ENCODE measurements at regions not wholly inside any gene's neighbourhood (a gene's known extent, or its start where the extent isn't known, plus 50 kb on each side); places are given as distances from the start of the nearest gene placed in this dataset.

GRCh38 chr15:87228460-87228859 is 1028.1 kb downstream of the NTRK3 start:
- DNase-seq (ENCODE audit: low read depth), result no peak

GRCh38 chr15:87227846-87228245 is 1028.7 kb downstream of the NTRK3 start:
- no peak for DNase-seq (ENCODE audit: low read depth)

GRCh38 chr15:87225436-87225835 is 1031.1 kb downstream of the NTRK3 start:
- DNase-seq (ENCODE audit: low read depth), result no peak

- no peak for DNase-seq (ENCODE audit: low read depth)
Measured at GRCh38 chr15:87224404-87224803, 1032.1 kb downstream of the NTRK3 start.

DNA sequence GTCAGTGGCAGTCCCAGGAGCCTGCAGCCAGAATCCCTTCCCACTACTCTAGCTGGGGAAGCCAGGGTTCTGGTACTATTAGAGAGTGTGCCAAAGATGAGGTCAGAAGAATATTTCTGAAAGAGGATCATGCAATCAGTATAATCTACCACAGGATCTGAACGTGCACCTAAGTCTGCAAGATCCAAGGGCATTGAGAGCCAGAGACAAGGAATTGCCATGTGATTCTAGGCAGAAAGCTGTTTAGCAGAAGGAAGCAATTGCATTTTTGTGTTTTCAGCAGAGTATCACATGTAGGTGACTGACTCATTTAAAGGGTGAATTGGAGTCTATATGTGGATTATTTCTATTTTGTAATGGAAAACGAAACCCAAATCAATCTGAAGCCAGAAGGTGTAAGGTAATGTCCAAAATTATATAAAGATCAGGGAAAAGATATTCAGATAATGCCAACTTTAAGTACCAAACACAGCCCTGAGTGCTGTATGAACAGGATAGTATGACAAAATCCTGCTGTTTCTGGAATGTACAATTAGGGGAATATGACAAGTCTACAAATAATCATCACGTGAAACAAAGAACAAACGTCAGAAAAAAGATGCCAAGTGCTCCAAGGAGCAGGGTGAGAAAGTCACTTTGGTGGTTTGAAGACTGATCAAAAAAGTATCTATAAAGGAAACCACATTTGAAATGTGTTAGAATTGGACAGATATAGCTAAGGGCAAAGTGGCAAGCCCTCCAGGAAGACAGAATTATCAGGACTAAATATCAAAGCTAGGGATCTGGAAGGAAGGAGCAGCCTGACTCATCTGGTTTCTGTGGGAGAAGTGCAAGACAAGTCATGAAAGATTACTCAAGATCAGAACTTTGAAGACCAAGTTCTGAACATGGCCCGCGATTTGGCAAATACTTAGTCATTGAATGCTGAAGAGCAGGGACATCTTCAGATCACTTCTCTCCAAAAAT is 1036.6 kb downstream of the NTRK3 start:
- no peak for DNase-seq (ENCODE audit: low read depth)

DNA sequence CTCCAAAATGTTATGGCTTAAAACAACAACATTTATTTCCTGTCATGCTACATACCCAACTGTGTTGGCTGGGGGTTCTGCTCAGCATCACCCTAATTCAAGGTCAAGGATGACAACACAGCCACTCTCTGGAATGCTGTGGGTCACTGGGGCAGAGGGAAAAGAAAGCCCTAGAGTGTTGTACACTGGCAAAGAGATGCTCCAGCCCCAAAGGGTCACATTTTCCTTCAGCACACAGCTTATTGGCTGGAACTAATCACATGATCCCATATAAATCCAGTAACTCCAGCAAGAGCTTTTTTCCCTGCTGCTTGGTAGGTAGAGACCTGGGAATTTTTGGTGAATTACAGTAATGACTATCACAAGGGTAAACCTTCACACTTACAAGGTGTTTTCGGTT is 1041.4 kb downstream of the NTRK3 start:
- no peak for DNase-seq (ENCODE audit: low read depth)

DNA sequence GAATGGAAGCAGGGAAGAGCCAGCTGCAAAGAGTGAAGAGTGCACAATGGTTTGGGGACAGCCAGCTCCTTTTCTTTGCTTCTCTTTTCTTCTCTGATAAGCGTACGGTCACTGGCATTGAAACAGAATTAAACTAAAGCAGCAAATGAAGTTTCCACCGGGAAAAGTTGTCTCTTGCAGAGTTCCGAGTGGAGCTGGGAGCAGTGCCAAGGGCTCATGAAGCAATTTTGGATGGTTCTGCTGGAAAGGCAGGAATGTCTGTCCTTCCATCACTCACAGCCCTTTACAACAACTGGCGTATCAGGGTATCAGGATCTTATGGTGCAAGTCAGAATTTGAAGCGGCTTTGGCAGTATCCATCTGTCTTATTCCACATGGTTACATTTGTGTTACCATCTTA is 1042.9 kb downstream of the NTRK3 start:
- no peak for DNase-seq (ENCODE audit: low read depth)

GRCh38 chr15:87212041-87212440 is 1044.5 kb downstream of the NTRK3 start:
- no peak for DNase-seq (ENCODE audit: low read depth)

- no peak for DNase-seq (ENCODE audit: low read depth)
Measured at GRCh38 chr15:87211547-87211946, 1045.0 kb downstream of the NTRK3 start.

DNA sequence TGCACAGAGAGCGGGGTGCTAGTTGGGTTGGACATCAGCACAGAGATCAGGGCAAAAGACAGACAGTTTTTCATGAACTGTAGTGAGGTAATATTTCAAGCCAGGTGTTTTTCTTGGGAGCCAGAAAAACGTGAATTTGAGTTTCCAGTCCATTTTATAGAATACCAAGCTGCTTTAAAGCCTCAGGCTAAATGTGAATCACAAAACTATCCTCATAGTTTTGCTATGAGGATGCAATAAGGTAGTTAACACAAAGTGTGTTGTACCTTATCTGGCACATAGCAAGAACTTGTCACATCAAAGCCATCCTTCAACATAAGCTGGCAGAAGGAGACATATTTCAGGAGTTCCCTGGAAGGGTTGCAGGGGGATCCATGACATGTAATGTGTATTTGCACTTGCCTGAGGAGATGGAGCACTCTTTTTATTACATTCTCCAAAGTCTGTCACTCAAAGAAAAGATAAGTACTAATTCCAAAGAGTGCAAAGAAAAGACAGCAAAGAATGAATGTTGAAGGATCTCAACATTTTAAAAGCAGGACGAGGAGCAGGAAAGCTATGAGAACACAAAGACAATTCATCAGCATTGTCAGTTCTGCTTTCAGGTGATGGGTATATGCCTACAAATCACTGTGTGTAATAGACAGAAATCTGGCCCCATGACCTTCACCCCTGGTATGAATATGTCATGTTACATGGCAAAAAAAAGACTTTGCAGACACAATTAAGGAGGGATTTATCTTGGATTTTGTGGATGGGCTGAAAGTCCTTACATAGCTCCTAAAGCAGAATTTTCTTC is 1046.4 kb downstream of the NTRK3 start:
- DNase-seq (ENCODE audit: low read depth), result no peak

GRCh38 chr15:87207990-87208580 is 1048.5 kb downstream of the NTRK3 start:
- DNase-seq (ENCODE audit: low read depth), result peak; percentile 82

- no peak for DNase-seq (ENCODE audit: low read depth)
Measured at GRCh38 chr15:87207251-87207650, 1049.3 kb downstream of the NTRK3 start.

DNA sequence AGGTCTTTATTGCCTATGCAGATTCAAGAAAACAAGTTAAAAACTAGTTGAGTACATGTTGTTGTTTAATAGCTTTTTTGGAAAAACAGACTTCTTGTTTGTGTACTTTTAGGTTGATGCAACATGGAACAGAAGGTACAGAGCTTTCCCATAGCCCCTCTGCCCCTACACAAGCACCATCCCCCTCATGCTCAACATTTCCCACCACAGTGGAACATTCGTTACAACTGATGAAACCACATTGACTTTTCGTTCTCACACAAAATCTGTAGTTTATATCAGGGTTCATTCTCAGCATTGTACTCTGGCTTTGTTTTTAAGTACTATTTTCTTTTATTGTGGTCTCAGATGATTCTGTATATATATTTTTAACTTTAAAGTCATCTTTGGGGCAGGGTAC is 1054.6 kb downstream of the NTRK3 start:
- DNase-seq (ENCODE audit: low read depth), result no peak

DNA sequence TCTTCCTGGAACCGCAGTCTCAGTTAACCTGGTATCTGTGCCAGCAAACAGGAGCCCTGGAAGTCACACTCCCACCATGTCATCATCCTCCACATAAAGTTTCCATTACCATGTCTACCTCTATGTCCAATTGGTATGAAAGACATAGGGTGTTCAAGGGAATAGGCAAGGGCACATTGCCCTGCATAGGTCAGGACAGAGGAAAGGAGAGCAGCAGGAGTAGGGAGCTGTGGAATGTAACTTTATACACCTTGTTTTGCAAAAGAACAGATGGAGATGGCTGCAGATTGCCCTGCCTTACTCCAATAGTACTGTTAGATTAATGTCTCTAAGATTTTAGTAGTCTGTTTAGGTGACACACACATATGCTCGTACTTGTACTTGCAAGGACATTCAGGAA is 1056.4 kb downstream of the NTRK3 start:
- DNase-seq (ENCODE audit: low read depth), result no peak

GRCh38 chr15:87197981-87198380 is 1058.6 kb downstream of the NTRK3 start:
- DNase-seq (ENCODE audit: low read depth), result no peak

DNA sequence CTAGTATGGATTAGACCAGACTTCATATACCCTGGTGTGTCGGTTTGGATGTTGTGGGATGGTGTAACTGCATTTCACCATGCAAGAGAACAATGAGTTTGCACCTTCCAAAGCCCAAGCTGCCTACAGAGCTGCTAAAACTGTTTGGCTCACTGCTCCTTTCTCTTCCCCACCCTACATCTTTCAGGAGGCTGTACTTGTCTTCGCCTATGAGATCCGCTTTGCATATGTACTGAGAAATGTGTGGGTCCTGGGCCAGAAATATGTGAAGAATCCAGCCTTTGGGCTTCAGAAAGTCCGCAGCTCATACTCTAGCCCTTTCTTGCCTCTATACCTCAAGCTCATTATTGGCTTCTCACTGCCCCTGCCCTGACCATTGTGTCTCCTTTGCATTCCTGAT is 1060.0 kb downstream of the NTRK3 start:
- no peak for DNase-seq (ENCODE audit: low read depth)

GRCh38 chr15:87193481-87193880 is 1063.1 kb downstream of the NTRK3 start:
- no peak for DNase-seq (ENCODE audit: low read depth)

DNA sequence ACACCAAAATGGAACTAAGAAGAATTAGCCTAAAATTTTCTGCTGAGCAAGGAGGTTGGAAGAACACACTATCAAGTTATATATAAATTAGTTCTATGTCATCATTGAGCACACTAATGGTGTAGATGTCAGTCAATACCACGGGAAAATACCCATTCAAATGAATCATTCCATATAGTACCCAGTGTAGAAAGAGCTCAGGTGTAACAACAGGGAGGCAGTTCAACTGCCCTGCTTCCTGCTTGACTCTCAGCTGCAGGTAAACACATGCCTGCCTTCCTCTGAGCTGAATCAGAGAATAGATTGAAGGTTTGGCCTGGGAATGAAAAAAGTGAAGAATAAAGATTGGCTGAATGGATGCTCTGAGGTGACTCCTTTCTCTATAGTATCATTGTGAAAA is 1088.0 kb downstream of the AGBL1 start:
- no peak for DNase-seq (ENCODE audit: low read depth)

GRCh38 chr15:87167055-87167454 is 1087.4 kb downstream of the AGBL1 start:
- no peak for DNase-seq (ENCODE audit: low read depth)

DNA sequence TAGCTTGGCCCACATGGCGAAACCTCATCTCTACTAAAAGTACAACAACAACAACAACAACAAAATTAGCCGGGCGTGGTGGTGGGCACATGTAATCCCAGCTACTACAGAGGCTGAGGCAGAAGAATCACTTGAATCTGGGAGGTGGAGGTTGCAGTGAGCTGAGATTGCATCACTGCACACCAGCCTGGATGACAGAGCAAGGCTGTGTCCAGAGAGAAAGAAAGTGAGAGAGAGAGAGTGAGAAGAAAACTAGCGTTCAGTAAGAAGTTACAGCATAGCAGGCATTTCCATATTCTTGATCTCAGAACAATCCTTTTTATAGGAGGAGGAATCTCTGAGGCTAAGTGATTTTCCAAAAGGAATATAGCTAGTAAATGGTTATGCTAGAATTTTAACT is 1076.1 kb downstream of the AGBL1 start:
- no peak for DNase-seq (ENCODE audit: low read depth)

DNA sequence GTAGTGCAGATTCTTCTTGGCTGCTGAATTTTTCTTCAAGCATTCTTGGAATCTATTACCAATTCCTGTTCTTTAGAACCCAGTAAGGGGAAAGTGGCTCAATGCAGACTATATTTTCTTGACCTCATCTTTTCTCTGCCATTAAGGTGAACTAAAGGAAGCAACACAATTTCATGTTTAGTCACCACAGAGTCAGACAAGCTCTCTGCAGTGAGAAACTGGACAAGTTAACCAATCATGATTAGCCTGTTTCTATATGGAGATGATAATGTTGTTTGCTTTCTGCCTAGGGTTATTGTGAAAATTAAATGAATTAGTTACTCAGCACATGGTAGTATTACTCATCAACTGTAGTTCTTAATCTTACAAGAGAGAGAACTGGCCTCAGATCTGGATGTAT is 1075.1 kb downstream of the AGBL1 start:
- no peak for DNase-seq (ENCODE audit: low read depth)

DNA sequence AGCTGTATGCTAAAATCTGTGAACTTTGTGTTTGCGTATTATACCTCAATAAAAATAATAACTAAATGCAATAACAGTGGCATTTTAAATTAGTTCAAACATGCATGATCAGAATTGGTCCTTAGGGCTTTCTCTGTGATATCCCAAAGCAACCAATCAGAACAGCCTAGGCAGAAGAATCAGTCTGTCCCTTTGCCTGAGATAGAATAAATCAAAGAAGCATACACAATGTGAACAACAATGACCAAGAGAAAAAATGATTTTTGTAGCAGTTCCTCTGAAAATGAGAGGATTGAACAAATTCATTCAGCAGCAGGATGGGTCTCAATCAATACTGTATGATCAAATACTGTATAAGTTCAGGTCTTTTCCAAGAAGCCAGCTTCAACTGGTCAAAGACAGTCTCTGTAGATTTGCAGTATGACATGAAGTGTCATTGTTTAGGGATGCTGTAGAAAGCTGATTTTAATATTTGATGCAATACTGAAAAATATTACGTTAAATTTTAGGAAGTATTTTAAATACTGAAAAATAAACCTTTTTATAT is 1071.6 kb downstream of the AGBL1 start:
- no peak for DNase-seq (ENCODE audit: low read depth)

All from HS-27A (cell line).